Choroid plexus epithelial cell (primary cell): ENCODE measurements at regions not wholly inside any gene's neighbourhood (a gene's known extent, or its start where the extent isn't known, plus 50 kb on each side); places are given as distances from the start of the nearest gene placed in this dataset.

ENCODE experiments used
- DNase-seq: peaks from one replicate; pipeline ENCODE4 v3.0.0-alpha.2; 2010; ENCODE audit warnings: low read depth
- H3K4me3 ChIP-seq: 2 replicates; pipeline ENCODE4 v1.5.1; 2011; ENCODE audit warnings: low read depth, mild to moderate bottlenecking, control low read depth, low read length, moderate library complexity
- TF ChIP-seq, protein P1 (sequence below): conservative IDR thresholded peaks from 2 replicates; pipeline ENCODE4 v1.5.1; 2011; ENCODE audit warnings: low read depth, mild to moderate bottlenecking, control low read depth, inconsistent platforms, low read length, moderate library complexity

DNA sequence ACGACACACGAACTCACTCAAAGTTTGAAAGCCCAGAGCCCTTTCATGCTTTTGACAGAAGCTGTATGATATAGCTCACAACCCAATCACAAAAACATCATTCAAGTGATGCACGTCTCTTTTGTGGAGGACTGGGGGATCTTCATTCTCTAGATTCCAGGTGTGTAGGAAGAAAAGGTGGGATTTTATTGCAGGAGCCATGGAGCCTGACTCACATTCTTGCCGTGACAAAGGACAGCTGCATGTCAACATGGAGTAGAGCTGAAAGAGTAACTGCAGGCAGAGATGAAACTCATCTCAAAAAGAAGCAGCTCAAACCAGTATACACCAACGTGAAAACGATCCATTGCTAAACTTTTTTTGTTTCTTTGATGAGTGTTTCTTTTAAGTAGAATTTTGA, 50.9 kb upstream of the PDE1A start:
- DNase-seq = no peak
- no peak overlapping the region for H3K4me3 ChIP-seq
- TF ChIP-seq, protein P1, sequence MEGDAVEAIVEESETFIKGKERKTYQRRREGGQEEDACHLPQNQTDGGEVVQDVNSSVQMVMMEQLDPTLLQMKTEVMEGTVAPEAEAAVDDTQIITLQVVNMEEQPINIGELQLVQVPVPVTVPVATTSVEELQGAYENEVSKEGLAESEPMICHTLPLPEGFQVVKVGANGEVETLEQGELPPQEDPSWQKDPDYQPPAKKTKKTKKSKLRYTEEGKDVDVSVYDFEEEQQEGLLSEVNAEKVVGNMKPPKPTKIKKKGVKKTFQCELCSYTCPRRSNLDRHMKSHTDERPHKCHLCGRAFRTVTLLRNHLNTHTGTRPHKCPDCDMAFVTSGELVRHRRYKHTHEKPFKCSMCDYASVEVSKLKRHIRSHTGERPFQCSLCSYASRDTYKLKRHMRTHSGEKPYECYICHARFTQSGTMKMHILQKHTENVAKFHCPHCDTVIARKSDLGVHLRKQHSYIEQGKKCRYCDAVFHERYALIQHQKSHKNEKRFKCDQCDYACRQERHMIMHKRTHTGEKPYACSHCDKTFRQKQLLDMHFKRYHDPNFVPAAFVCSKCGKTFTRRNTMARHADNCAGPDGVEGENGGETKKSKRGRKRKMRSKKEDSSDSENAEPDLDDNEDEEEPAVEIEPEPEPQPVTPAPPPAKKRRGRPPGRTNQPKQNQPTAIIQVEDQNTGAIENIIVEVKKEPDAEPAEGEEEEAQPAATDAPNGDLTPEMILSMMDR = no peak

DNA sequence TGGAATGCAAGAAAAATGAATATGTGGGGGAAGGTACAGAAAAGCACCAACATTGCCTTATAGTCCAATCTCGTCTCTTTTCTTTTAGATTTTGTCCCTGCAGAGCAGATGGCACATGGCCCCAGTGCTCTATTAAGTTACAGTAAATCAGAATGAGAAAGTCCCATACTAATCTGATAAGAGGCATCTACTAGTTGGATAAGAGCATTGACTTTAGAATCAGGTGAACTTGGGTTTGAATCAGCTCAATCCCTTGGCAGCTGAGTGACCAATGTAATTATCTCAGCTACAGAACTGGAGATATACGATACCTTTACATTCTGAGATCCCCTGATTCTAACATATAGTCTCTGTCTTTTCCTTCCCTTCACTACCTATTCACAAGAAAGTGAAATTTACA, 54.8 kb upstream of the PDE1A start:
- TF ChIP-seq, protein P1 = no peak
- H3K4me3 ChIP-seq = no peak overlapping the region
- DNase-seq = no peak

DNA sequence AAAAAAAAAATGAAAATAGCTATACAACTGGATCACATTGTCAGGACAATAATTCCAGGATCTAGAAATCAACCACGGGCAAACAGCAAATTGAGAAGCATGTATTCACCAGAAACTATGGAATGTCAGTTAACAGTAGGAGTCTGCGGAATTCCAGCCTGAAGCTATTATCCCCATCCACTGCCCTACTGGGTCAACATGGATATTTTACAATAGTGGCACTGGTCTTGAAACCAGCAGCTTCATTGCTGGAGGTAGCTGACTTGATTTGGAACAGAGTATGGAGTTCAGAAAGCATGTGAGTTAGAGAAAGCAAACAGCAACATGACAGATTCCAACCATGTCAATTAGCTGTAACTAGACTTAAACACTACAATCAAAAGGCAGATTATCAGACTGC, 55.7 kb upstream of the PDE1A start:
- TF ChIP-seq, protein P1 = no peak
- H3K4me3 ChIP-seq = no peak overlapping the region
- no peak for DNase-seq

DNA sequence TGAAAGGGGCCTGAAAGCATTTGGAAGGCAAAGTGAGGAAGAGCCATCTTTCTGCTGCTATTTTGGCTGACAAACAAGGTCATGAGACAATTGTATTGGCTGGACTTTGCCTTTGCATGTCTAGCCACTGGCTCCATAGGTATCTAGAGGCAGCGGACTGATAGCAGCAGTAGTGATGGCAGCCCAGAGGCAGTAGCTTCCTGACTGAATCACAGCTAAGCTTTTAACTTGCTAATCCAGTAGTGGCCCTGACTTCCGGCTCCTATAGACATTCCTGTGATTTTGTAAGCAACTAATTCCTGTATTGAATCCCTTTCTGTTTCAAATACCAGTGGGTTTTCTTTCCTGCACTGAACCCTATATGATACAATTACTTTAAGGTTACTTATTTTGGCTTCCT, 69.8 kb upstream of the PDE1A start:
- DNase-seq = no peak
- TF ChIP-seq, protein P1 = no peak
- no peak overlapping the region for H3K4me3 ChIP-seq

DNA sequence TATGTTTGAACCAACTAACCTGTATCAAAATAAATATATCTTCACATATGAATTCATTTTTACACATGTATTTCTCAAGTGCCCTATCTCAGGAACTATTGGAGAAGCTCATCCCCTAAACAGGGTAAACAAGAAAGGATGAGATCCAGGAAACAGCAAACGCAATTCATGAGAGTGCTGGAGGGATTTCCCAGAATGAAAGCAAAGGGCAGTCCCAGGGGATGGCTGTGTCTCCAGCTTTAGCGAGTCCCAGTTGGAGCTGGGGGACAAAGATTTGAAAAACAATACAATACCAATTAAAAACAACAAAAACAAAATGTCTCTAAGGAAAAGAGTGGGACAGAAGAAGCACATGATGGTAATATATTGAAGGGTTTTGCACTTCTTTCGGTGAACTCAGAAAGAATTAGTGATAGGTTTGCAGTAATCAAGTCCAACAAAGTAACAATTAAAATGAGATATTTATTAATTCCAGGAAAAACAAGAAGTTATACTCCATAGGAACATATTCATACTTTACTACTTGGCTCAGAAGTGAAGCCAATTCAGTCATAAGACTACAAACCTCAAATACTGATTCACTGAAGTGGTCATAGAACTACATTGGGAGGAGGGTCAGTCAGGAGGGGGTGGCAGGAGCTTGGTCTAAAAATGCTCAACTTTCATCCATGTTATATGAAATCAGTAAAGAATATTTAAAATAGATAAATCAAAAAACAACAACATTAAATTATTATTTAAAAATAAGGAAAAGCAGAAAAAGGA, 73.1 kb upstream of the PDE1A start:
- no peak overlapping the region for H3K4me3 ChIP-seq
- peak; percentile 69 for DNase-seq
- TF ChIP-seq, protein P1 = no peak

DNA sequence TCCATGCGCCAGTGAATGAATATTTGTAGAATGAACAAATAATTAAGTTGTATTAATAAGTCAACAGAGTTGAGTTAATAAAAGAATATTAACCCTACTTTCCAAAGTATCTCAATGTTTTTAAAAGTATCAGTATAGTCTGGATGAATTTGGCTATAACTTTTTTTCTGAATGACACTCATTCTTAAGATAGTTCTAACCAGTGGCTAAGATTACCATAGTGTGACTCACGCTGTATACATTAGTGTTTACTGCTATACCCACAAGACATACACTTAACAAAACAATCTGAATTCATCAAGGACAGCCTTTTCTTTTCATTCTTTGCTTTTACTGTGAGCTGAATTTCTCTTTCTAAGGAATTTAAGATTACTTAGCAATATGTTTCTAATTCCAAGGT, 77.0 kb upstream of the PDE1A start:
- peak; percentile 69 for DNase-seq
- H3K4me3 ChIP-seq = no peak overlapping the region
- TF ChIP-seq, protein P1 = no peak

DNA sequence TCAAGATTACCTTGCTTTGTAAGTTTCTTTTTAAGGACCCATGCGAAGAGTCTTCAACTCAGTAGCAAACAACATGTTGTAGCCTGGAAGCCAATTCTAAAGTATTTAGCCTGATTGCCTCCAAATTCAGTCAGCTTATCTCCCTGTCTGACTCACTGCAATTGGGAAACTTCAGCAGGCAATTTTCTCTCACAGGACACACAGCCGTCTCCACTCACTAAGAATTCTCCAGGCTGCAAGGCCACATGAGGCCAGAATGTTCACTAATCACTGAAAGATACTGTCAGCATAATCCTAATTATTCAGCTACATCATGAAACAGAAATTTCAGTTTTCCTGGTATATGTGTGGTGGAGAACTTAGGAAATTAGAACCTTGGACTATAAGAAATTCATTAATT, 78.1 kb upstream of the PDE1A start:
- peak; percentile 96 for DNase-seq
- TF ChIP-seq, protein P1 = no peak

More for the DNA sequence above, 78.1 kb upstream of the PDE1A start:
- no peak overlapping the region for H3K4me3 ChIP-seq
